ENCODE measurements at regions not wholly inside any gene's neighbourhood (a gene's known extent, or its start where the extent isn't known, plus 50 kb on each side); places are given as distances from the start of the nearest gene placed in this dataset.
"Not testable (repeated sequence)": the region's sequence is repeated elsewhere in the genome, so short reads cannot be mapped to it uniquely, and the experiment has no call there.

DNA sequence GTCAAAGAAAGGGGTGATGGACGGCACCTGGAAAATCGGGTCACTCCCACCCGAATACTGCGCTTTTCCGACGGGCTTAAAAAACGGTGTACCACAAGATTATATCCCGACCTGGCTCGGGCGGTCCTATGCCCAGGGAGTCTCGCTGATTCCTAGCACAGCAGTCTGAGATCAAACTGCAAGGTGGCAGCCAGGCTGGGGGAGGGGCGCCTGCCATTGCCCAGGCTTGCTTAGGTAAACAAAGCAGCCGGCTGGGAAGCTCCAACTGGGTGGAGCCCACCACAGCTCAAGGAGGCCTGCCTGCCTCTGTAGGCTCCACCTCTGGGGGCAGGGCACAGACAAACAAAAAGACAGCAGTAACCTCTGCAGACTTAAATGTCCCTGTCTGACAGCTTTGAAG, 413.8 kb upstream of the CTSO start:
- TF ChIP-seq, protein P1, sequence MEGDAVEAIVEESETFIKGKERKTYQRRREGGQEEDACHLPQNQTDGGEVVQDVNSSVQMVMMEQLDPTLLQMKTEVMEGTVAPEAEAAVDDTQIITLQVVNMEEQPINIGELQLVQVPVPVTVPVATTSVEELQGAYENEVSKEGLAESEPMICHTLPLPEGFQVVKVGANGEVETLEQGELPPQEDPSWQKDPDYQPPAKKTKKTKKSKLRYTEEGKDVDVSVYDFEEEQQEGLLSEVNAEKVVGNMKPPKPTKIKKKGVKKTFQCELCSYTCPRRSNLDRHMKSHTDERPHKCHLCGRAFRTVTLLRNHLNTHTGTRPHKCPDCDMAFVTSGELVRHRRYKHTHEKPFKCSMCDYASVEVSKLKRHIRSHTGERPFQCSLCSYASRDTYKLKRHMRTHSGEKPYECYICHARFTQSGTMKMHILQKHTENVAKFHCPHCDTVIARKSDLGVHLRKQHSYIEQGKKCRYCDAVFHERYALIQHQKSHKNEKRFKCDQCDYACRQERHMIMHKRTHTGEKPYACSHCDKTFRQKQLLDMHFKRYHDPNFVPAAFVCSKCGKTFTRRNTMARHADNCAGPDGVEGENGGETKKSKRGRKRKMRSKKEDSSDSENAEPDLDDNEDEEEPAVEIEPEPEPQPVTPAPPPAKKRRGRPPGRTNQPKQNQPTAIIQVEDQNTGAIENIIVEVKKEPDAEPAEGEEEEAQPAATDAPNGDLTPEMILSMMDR (IDR thresholded peaks at IDR 0.05 in 4 of 5, conservative IDR thresholded peaks at IDR 0.05 in 1 of 5): not testable (repeated sequence)
- TF ChIP-seq POLR2A (IDR thresholded peaks at IDR 0.05): not testable (repeated sequence)

Measured in gastrocnemius medialis (tissue), 4 donors.